ENCODE measurements at regions not wholly inside any gene's neighbourhood (a gene's known extent, or its start where the extent isn't known, plus 50 kb on each side); places are given as distances from the start of the nearest gene placed in this dataset.

DNA sequence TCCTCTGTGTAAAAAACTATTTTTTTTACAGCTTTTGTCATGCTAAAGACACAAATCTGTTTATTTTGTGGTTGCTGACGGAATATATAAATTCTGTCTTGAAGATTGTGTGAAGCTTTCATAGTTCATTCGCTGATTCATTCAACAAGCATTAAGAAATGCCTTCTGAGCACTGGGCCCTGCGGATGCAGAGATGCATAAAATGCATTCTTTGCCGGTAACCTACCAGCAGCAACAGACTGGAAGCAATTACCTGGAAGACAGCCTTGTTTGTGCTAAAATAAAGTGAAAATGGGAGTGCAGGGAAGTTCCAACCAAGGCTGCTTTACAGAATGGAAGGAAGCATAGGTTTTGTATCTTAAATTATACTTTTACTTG, 119.7 kb downstream of the PMAIP1 start:
- TF ChIP-seq CTCF (conservative IDR thresholded peaks at IDR 0.05; ENCODE audit: low read length): no peak
- TF ChIP-seq EZH2phosphoT487 (IDR thresholded peaks at IDR 0.05; ENCODE audit: borderline replicate concordance, low read depth, low read length): no peak
